HG02973 (cell line): ENCODE measurements at regions not wholly inside any gene's neighbourhood (a gene's known extent, or its start where the extent isn't known, plus 50 kb on each side); places are given as distances from the start of the nearest gene placed in this dataset.
"Not testable (repeated sequence)": the region's sequence is repeated elsewhere in the genome, so short reads cannot be mapped to it uniquely, and the experiment has no call there.

Source experiments
- ATAC-seq: cut with Tn5 transposase; IDR thresholded peaks from one replicate; pipeline ENCODE4 v1.9.1; 2021; ENCODE audit warnings: moderate library complexity; ENCODE audit not compliant: unreplicated experiment

GRCh38 chr2:182594286-182594685 lies 121.8 kb upstream of the DNAJC10 start:
- no peak for ATAC-seq

- no peak for ATAC-seq
These were observed 120.4 kb upstream of the DNAJC10 start for GRCh38 chr2:182595650-182596049.

GRCh38 chr2:182597570-182598295 lies 118.3 kb upstream of the DNAJC10 start:
- no peak for ATAC-seq

GRCh38 chr2:182598626-182599025 lies 117.4 kb upstream of the DNAJC10 start:
- ATAC-seq, result no peak

- no peak for ATAC-seq
These were observed 110.9 kb upstream of the DNAJC10 start for GRCh38 chr2:182605166-182605565.

- ATAC-seq, result no peak
These were observed 109.1 kb upstream of the DNAJC10 start for GRCh38 chr2:182606728-182607681.

- no peak for ATAC-seq
These were observed 107.7 kb upstream of the DNAJC10 start for GRCh38 chr2:182608181-182608845.

- ATAC-seq, result not testable (repeated sequence)
These were observed 107.1 kb upstream of the DNAJC10 start for GRCh38 chr2:182609005-182609404.

GRCh38 chr2:182610231-182610630 lies 105.8 kb upstream of the DNAJC10 start:
- ATAC-seq, result no peak

GRCh38 chr2:182611009-182611408 lies 105.0 kb upstream of the DNAJC10 start:
- ATAC-seq, result no peak

- no peak for ATAC-seq
These were observed 101.0 kb upstream of the DNAJC10 start for GRCh38 chr2:182615036-182615435.

- no peak for ATAC-seq
These were observed 99.3 kb upstream of the DNAJC10 start for GRCh38 chr2:182616471-182617393.

GRCh38 chr2:182618672-182619079 lies 97.4 kb upstream of the DNAJC10 start:
- ATAC-seq, result no peak

GRCh38 chr2:182619276-182619675 lies 96.8 kb upstream of the DNAJC10 start:
- no peak for ATAC-seq

- ATAC-seq, result no peak
These were observed 94.9 kb upstream of the DNAJC10 start for GRCh38 chr2:182621191-182621590.

- ATAC-seq, result no peak
These were observed 94.2 kb upstream of the DNAJC10 start for GRCh38 chr2:182621810-182622209.

GRCh38 chr2:182622231-182622630 lies 93.8 kb upstream of the DNAJC10 start:
- no peak for ATAC-seq

GRCh38 chr2:182625814-182626213 lies 90.2 kb upstream of the DNAJC10 start:
- no peak for ATAC-seq

- ATAC-seq, result no peak
These were observed 87.1 kb upstream of the DNAJC10 start for GRCh38 chr2:182628916-182629315.

- ATAC-seq, result no peak
These were observed 85.8 kb upstream of the DNAJC10 start for GRCh38 chr2:182630207-182630606.
